HL-60 (cell line): ENCODE measurements at regions not wholly inside any gene's neighbourhood (a gene's known extent, or its start where the extent isn't known, plus 50 kb on each side); places are given as distances from the start of the nearest gene placed in this dataset.

Experiments
- DNase-seq, 2 experiments: peaks; one replicate each; pipeline ENCODE4 v3.0.0-alpha.2; 2010 to 2020; ENCODE audit warnings: low read depth in 1 of 2, low spot score in 1 of 2
- H3K27ac ChIP-seq: fragments of 250-450 bp; sonication (Bioruptor Pico); replicated peaks from 2 replicates; pipeline ENCODE4 v1.5.1; 2020; ENCODE audit warnings: mild to moderate bottlenecking, moderate library complexity
- H3K27me3 ChIP-seq: fragments of 250-450 bp; sonication (Bioruptor Pico); 2 replicates; pipeline ENCODE4 v1.5.1; 2021; ENCODE audit warnings: mild to moderate bottlenecking, moderate library complexity; ENCODE audit not compliant: insufficient read depth, poor library complexity, severe bottlenecking
- H3K4me3 ChIP-seq: replicated peaks from 2 replicates; pipeline ENCODE4 v1.5.1; 2011; ENCODE audit warnings: mild to moderate bottlenecking, control low read depth, low read length; ENCODE audit not compliant: insufficient read depth
- GABPA ChIP-seq: IDR thresholded peaks from 2 replicates; pipeline ENCODE4 v1.6.1; 2012; ENCODE audit warnings: low read depth
- POLR2AphosphoS5 ChIP-seq: IDR thresholded peaks from 2 replicates; pipeline ENCODE4 v1.6.1; 2012; ENCODE audit warnings: low read depth
- SPI1 ChIP-seq: IDR thresholded peaks from 2 replicates; pipeline ENCODE4 v1.6.1; 2012; ENCODE audit warnings: low read depth, mild to moderate bottlenecking, borderline replicate concordance
- TF ChIP-seq, protein P1 (sequence below): IDR thresholded peaks from one replicate; pipeline ENCODE4 v1.5.1; 2011; ENCODE audit warnings: low read length, control low read depth, inconsistent platforms; ENCODE audit not compliant: insufficient read depth
- TF ChIP-seq, protein P2 (sequence below): IDR thresholded peaks from 2 replicates; pipeline ENCODE4 v1.6.1; 2012; ENCODE audit warnings: low read depth; ENCODE audit not compliant: insufficient replicate concordance

DNA sequence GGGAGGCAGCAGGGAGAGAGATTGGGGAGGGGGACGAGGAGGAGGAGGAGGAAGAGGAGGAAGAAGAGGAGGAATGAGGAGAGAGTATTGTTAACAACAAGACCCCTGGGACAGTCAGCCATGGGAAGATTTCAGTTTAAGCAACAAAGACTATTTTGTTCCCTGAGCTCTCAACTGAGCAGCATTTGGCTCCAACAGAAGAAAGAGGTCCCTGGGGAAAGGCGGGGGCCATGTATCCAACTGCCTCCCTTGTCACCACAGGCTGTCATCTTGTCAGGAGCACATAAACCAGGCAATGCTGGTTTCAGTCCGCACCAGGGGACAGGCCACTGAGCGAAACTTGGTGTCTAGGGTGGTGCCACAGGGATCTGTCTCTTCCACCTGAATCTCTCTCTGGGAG, 316.1 kb downstream of the TLE1 start:
- Histone ChIP-seq H3K4me3 (no peak overlapping the region), H3K27ac (no peak overlapping the region), H3K27me3 (no peaks in the 10 kb centered on the region)
- DNase-seq = no peak
- TF ChIP-seq SPI1 = no peak
- TF ChIP-seq, protein P1, sequence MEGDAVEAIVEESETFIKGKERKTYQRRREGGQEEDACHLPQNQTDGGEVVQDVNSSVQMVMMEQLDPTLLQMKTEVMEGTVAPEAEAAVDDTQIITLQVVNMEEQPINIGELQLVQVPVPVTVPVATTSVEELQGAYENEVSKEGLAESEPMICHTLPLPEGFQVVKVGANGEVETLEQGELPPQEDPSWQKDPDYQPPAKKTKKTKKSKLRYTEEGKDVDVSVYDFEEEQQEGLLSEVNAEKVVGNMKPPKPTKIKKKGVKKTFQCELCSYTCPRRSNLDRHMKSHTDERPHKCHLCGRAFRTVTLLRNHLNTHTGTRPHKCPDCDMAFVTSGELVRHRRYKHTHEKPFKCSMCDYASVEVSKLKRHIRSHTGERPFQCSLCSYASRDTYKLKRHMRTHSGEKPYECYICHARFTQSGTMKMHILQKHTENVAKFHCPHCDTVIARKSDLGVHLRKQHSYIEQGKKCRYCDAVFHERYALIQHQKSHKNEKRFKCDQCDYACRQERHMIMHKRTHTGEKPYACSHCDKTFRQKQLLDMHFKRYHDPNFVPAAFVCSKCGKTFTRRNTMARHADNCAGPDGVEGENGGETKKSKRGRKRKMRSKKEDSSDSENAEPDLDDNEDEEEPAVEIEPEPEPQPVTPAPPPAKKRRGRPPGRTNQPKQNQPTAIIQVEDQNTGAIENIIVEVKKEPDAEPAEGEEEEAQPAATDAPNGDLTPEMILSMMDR = no peak
- no peak for TF ChIP-seq GABPA
- TF ChIP-seq, protein P2, sequence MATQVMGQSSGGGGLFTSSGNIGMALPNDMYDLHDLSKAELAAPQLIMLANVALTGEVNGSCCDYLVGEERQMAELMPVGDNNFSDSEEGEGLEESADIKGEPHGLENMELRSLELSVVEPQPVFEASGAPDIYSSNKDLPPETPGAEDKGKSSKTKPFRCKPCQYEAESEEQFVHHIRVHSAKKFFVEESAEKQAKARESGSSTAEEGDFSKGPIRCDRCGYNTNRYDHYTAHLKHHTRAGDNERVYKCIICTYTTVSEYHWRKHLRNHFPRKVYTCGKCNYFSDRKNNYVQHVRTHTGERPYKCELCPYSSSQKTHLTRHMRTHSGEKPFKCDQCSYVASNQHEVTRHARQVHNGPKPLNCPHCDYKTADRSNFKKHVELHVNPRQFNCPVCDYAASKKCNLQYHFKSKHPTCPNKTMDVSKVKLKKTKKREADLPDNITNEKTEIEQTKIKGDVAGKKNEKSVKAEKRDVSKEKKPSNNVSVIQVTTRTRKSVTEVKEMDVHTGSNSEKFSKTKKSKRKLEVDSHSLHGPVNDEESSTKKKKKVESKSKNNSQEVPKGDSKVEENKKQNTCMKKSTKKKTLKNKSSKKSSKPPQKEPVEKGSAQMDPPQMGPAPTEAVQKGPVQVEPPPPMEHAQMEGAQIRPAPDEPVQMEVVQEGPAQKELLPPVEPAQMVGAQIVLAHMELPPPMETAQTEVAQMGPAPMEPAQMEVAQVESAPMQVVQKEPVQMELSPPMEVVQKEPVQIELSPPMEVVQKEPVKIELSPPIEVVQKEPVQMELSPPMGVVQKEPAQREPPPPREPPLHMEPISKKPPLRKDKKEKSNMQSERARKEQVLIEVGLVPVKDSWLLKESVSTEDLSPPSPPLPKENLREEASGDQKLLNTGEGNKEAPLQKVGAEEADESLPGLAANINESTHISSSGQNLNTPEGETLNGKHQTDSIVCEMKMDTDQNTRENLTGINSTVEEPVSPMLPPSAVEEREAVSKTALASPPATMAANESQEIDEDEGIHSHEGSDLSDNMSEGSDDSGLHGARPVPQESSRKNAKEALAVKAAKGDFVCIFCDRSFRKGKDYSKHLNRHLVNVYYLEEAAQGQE = no peak
- no peak for TF ChIP-seq POLR2AphosphoS5

DNA sequence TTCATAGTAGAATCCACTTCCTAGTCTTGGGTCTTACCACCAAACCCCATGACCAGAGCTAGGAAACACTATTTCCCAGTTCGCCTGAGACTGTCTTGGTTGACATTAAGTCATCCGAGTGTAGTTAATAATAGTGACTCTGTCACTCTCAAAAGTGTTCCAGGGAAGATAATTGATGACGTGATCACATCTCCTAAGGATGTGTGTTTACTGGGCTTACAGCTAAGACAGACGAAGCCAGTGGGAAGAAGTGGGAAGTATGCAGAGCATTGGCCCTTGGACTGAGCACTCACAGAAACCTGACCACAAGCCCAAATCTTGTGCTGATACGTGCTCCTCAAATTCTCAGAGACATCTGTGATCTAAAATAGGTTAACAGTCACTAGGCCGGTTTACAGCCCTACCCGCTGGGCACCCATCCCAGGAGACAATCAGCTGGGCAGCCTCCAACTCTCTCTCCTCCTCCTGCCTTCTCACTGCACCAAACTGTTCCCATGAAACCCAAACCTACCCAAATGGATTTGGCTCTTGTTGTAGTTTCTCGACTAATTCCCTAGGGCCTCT, 316.6 kb downstream of the TLE1 start:
- DNase-seq = no peak
- H3K27me3 ChIP-seq = no peaks in the 10 kb centered on the region
- no peak overlapping the region for H3K4me3 ChIP-seq
- TF ChIP-seq POLR2AphosphoS5 = no peak
- TF ChIP-seq, protein P2 = no peak
- no peak overlapping the region for H3K27ac ChIP-seq

DNA sequence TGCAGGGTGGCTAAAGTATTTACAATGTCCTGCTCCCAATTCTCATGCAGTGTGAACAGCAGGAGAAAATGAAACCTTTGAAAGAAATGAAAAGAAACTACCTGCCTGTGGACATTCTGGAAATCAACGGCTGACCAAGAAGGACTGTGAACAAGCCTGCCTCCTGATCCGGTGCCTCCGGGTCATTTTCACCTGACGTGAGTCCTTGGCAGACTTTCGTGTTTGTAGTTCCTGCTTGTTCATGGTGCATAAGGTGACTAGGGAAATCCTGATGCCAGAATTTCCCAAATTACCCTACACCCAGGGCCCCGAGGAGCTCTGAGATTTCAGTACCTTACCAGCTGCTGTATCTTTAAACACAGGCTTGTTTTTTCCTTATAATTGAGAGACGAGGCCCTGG, 317.5 kb downstream of the TLE1 start:
- Histone ChIP-seq H3K4me3 (no peak overlapping the region), H3K27me3 (no peaks in the 10 kb centered on the region), H3K27ac (no peak overlapping the region)
- DNase-seq = no peak
- TF ChIP-seq GABPA (no peak), POLR2AphosphoS5 (no peak), SPI1 (no peak)
- TF ChIP-seq, protein P2 = no peak
- TF ChIP-seq, protein P1 = no peak
